K562 (cell line): ENCODE measurements at regions not wholly inside any gene's neighbourhood (a gene's known extent, or its start where the extent isn't known, plus 50 kb on each side); places are given as distances from the start of the nearest gene placed in this dataset.

Source experiments
- ATAC-seq: fragments of 200-7000 bp; cut with Tn5 transposase; 3 replicates; pipeline ENCODE4 v1.9.1; 2020; ENCODE audit warnings: moderate library complexity
- BruUV-seq: library from RNA; stranded (reverse); fragments of 400-500 nt; replicated peaks from 2 replicates; lab custom pipeline; 2021; lab: Mats Ljungman, UMichigan
- CTCF ChIA-PET: fragments of 300-600 bp; formaldehyde crosslinking; extraction: SDS; loops from one replicate; lab custom pipeline; 2021; ENCODE audit warnings: low intra/inter-chr PET ratio; lab: Yijun Ruan, JAX
- POLR2A ChIA-PET: fragments of 300-600, 350-650 bp; sonication (Branson Sonifier 250); formaldehyde crosslinking; extraction: SDS; loops from one replicate; lab custom pipeline; 2021; ENCODE audit warnings: antibody characterized with exemption, inconsistent platforms; lab: Yijun Ruan, JAX
- DNase-seq, 4 experiments: peaks; one replicate each; pipeline versions ENCODE4 v3.0.0 to v3.0.0-alpha.2; 2011 to 2018; ENCODE audit warnings: low spot score in 3 of 4, mixed read lengths in 3 of 4; ENCODE audit errors: extremely low read depth in 1 of 4
- FAIRE-seq: peaks from 2 replicates; lab custom pipeline; 2011; peaks lifted over from hg19 to GRCh38; lab: Jason Lieb, UNC
- H2AFZ ChIP-seq: 2 replicates; pipeline ENCODE4 v1.6.0; 2011; ENCODE audit warnings: low read depth, low read length, control low read depth, inconsistent platforms
- H3K27ac ChIP-seq: fragments of 200-600 bp; 3 replicates; pipeline ENCODE4 v1.8.0; 2011; ENCODE audit warnings: low read depth, mild to moderate bottlenecking, control low read depth, inconsistent platforms, low read length, moderate library complexity, mixed read lengths; ENCODE audit errors: extremely low read depth
- H3K27me3 ChIP-seq, 2 experiments: fragments of 300-600 bp in 1 of 2; 2 replicates in 1 of 2; 3 replicates in 1 of 2; pipeline versions ENCODE4 v1.6.0 to v1.8.0; 2011; ENCODE audit warnings: inconsistent platforms in 2 of 2, low read length in 2 of 2, mild to moderate bottlenecking in 1 of 2, mixed read lengths in 1 of 2, moderate library complexity in 1 of 2; ENCODE audit not compliant: control insufficient read depth in 2 of 2, insufficient read depth in 2 of 2
- H3K36me3 ChIP-seq: fragments of 300-600 bp; 3 replicates; pipeline ENCODE4 v1.8.0; 2011; ENCODE audit warnings: mild to moderate bottlenecking, low read length, inconsistent platforms; ENCODE audit not compliant: control insufficient read depth, insufficient read depth
- H3K4me1 ChIP-seq, 2 experiments: fragments of 200-600 bp in 1 of 2; replicated peaks in 1 of 2; 2 replicates in 1 of 2; 3 replicates in 1 of 2; pipeline versions ENCODE4 v1.5.1 to v1.8.0; 2011; ENCODE audit warnings: inconsistent platforms in 2 of 2, low read length in 2 of 2, mild to moderate bottlenecking in 1 of 2, mixed read lengths in 1 of 2, moderate library complexity in 1 of 2; ENCODE audit not compliant: control insufficient read depth in 2 of 2, insufficient read depth in 2 of 2
- H3K4me2 ChIP-seq: 2 replicates; pipeline ENCODE4 v1.6.1; 2011; ENCODE audit warnings: low read length, control low read depth, inconsistent platforms, mixed read lengths; ENCODE audit not compliant: insufficient read depth
- H3K4me3 ChIP-seq: fragments of 200-600 bp; sonication (generic), shearing (Covaris generic); 2 replicates; pipeline ENCODE4 v1.5.1; 2016; ENCODE audit warnings: control low read depth, inconsistent platforms
- H3K79me2 ChIP-seq: fragments of 200-600 bp; 3 replicates; pipeline ENCODE4 v1.8.0; 2011; ENCODE audit warnings: low read length, inconsistent platforms; ENCODE audit not compliant: control insufficient read depth, insufficient read depth
- H3K9ac ChIP-seq, 2 experiments: 2 replicates each; pipeline versions ENCODE4 v1.6.0 to v1.6.1; 2011; ENCODE audit warnings: low read depth in 2 of 2, low read length in 2 of 2, control low read depth in 1 of 2, inconsistent platforms in 1 of 2, mild to moderate bottlenecking in 1 of 2, mixed read lengths in 1 of 2; ENCODE audit not compliant: insufficient read depth in 1 of 2
- H3K9me1 ChIP-seq: one replicate; pipeline ENCODE4 v1.6.0; 2011; ENCODE audit warnings: inconsistent platforms, mild to moderate bottlenecking, low read length, moderate library complexity; ENCODE audit not compliant: control insufficient read depth, insufficient read depth
- H3K9me3 ChIP-seq: replicated peaks from 2 replicates; pipeline ENCODE4 v1.5.1; 2011; ENCODE audit warnings: low read depth, low read length, inconsistent platforms; ENCODE audit not compliant: control insufficient read depth, insufficient read depth
- H4K20me1 ChIP-seq: replicated peaks from 2 replicates; pipeline ENCODE4 v1.6.1; 2011; ENCODE audit warnings: low read length, inconsistent platforms, mixed read lengths; ENCODE audit not compliant: control insufficient read depth, insufficient read depth
- ELF1 ChIP-seq: fragments of 200-800 bp; sonication (Bioruptor generic); IDR thresholded peaks from 2 replicates; pipeline ENCODE4 v1.6.1; 2016; ENCODE audit warnings: missing genetic modification characterization, missing compliant biosample characterization
- HMBOX1 ChIP-seq: sonication (generic); IDR thresholded peaks from 2 replicates; pipeline ENCODE4 v1.6.1; 2016
- HOXB6 ChIP-seq: fragments of 250-450 bp; sonication (Bioruptor Pico); IDR thresholded peaks from 2 replicates; pipeline ENCODE4 v1.5.1; 2022; ENCODE audit warnings: mild to moderate bottlenecking, borderline replicate concordance
- NBN ChIP-seq: fragments of 450-650 bp; IDR thresholded peaks from 2 replicates; pipeline ENCODE4 v1.6.1; 2016; ENCODE audit warnings: low read depth, mild to moderate bottlenecking
- PHB ChIP-seq: fragments of 250-450 bp; sonication (Bioruptor Pico); IDR thresholded peaks from 2 replicates; pipeline ENCODE4 v1.5.0; 2021
- RNF2 ChIP-seq: sonication (generic); IDR thresholded peaks from 2 replicates; pipeline ENCODE4 v1.6.1; 2016
- SP1 ChIP-seq: sonication (generic); formaldehyde crosslinking; IDR thresholded peaks from 2 replicates; pipeline ENCODE4 v1.8.1; 2022; ENCODE audit warnings: mild to moderate bottlenecking, missing genetic modification reagents
- TFAM ChIP-seq: fragments of 250-450 bp; sonication (Bioruptor Pico); conservative IDR thresholded peaks from 2 replicates; pipeline ENCODE4 v1.5.0; 2021; ENCODE audit warnings: mild to moderate bottlenecking, moderate library complexity
- THRB ChIP-seq: fragments of 450-650 bp; formaldehyde crosslinking; conservative IDR thresholded peaks from 2 replicates; pipeline ENCODE4 v1.4.0; 2022; ENCODE audit warnings: mild to moderate bottlenecking, missing genetic modification characterization
- XRCC5 ChIP-seq: fragments of 200-400 bp; formaldehyde crosslinking; IDR thresholded peaks from 2 replicates; pipeline ENCODE4 v1.6.1; 2017; ENCODE audit warnings: low read depth, mild to moderate bottlenecking, low read length
- ZNF511 ChIP-seq: sonication (generic); formaldehyde crosslinking; IDR thresholded peaks from 2 replicates; pipeline ENCODE4 v1.8.0; 2022; ENCODE audit warnings: mild to moderate bottlenecking, missing genetic modification reagents
- ZNF830 ChIP-seq: fragments of 250-450 bp; sonication (Bioruptor Pico); IDR thresholded peaks from 2 replicates; pipeline ENCODE4 v1.5.0; 2021; ENCODE audit warnings: mild to moderate bottlenecking
- WGBS: fragments of 100-300 bp; shearing (Covaris generic); methylation state at CpG from one replicate; pipeline ENCODE4 v1.1.6; 2016; ENCODE audit warnings: low coverage, mixed read lengths; ENCODE audit not compliant: insufficient coverage; ENCODE audit errors: missing lambda C conversion rate; 5-methylcytosine and 5-hydroxymethylcytosine counted together
- in situ Hi-C: fragments of 300-500 bp; cut with MboI; formaldehyde crosslinking; loops from 4 replicates; pipeline ENCODE4 v1.15.0; 2018; ENCODE audit warnings: inconsistent platforms, mixed read lengths
- intact Hi-C: fragments of 100-400 bp; cut with micrococcal nuclease; formaldehyde crosslinking; loops from 2 replicates; pipeline ENCODE4 v1.14.2; 2022

GRCh38 chr13:85249151-85249550, 550.1 kb downstream of the SLITRK6 start:
- no peak overlapping the region for H3K4me2 ChIP-seq

More at GRCh38 chr13:85249151-85249550, 550.1 kb downstream of the SLITRK6 start:
- Histone ChIP-seq H4K20me1 (no peaks in the 10 kb centered on the region), H3K79me2 (no peaks in the 10 kb centered on the region), H3K27ac (no peak overlapping the region), H3K36me3 (no peaks in the 10 kb centered on the region), H3K9me1 (no peaks in the 10 kb centered on the region), H3K27me3 (no peaks in the 10 kb centered on the region), H3K9me3 (no peaks in the 10 kb centered on the region), H3K4me3 (no peak overlapping the region), H3K9ac (no peak overlapping the region), H3K4me1 (no peaks in the 10 kb centered on the region), H2AFZ (no peak overlapping the region)
- FAIRE-seq: no peak
- WGBS: 11% methylated on average over 4 of the region's 4 CpGs
- POLR2A ChIA-PET: no interaction called here
- in situ Hi-C loops: no loop called here
- CTCF ChIA-PET: no interaction called here
- ATAC-seq: no peak
- intact Hi-C loops: no loop called here
- DNase-seq: no peak
- BruUV-seq: no TSS peak
- TF ChIP-seq THRB (CRISPR knock-in tag): no peak
- no peak for TF ChIP-seq HOXB6 (CRISPR knock-in tag)
- no peak for TF ChIP-seq HMBOX1
- no peak for TF ChIP-seq PHB (CRISPR knock-in tag)
- TF ChIP-seq SP1 (CRISPR knock-in tag): no peak
- no peak for TF ChIP-seq XRCC5
- no peak for TF ChIP-seq ZNF830 (CRISPR knock-in tag)
- no peak for TF ChIP-seq TFAM
- TF ChIP-seq NBN: no peak
- TF ChIP-seq RNF2: no peak
- TF ChIP-seq ZNF511 (CRISPR knock-in tag): no peak
- no peak for TF ChIP-seq ELF1 (tag)
